Fibroblast of skin of left biceps (primary cell): ENCODE measurements at regions not wholly inside any gene's neighbourhood (a gene's known extent, or its start where the extent isn't known, plus 50 kb on each side); places are given as distances from the start of the nearest gene placed in this dataset.

Experiments
- DNase-seq, 2 experiments: peaks; one replicate each; pipeline ENCODE4 v3.0.0-alpha.2; 2013; ENCODE audit warnings: low read depth in 2 of 2

GRCh38 chr3:113051787-113052186 is 61.0 kb downstream of the GTPBP8 start:
- DNase-seq = no peak

DNA sequence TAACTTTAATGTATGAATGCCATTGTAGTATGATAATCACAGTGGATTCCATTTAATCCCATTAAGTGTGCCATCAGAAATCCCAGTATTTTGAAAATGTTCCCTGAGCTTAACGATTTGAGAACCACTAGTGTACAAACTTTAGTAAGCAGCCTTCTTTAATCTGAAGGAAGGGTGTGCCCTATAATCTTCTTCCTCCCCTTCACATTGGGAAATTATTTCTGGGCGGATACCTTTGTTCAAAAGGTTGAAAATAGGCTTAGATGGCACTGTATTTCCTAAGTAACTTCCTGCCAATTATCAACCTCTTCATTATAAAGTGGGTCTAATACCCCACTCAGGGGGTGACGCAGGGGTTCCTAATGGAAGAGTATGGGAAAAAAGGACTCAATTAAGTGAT is 62.4 kb downstream of the GTPBP8 start:
- DNase-seq = no peak

- DNase-seq = peak; percentile 53 to 56
These were observed 63.8 kb downstream of the GTPBP8 start for GRCh38 chr3:113054552-113054951.

DNA sequence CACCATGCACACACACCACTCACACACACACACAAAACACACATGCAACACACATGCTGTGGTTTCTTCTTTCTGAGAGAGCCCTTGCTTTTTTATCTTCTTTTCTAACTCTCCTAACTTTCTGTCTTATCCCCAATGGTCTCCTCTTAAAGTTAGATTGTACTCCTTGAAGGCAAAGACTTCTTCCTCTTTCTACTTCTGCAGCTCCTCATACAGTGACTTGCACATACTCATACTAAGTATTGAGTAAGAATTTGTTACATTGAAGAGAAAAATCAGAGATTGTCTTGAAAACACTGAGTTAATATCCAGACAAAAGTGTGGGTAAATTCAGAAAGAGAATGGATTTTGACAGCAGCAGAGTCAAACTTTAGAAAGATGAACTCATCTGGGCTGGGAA is 64.4 kb downstream of the GTPBP8 start:
- no peak for DNase-seq

DNA sequence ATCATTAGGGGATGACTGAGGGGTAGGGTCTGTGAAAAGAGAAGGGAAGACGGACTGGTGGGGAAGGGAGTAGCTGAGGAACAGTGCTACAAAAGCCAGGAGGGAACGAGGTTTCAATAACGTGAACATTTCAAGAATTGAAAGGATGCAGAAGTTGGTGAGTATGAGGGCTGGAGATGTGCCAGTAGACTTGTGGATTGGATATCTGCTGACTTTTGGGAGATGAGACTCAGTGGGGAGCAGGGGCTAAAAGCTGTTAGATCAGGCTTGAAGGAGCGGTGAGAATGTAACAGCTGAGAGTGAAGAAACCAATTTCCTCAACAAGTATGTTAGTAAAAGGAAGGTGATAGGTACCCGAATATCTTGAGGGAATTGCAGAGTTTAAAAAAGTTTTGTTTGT is 65.2 kb downstream of the GTPBP8 start:
- no peak for DNase-seq

DNA sequence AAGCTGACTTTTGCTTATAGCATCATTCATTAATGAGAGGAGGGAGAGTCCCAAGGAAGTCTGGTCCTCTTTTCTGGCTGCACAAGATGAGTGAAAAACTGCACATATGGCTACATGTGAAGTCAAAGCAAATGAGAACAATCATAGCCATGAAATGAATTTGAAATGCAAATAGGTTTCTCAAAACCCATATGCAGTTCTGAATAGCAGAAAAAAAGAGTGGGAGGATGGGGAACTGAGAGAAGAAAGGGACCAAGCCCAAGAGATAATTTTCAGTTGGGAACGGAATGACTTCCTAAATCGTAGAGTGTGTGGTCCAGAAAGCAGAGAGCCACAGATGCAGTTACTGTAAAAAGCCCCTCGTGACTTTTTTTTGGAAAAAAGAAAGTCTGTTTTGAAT is 66.3 kb downstream of the GTPBP8 start:
- no peak for DNase-seq

DNA sequence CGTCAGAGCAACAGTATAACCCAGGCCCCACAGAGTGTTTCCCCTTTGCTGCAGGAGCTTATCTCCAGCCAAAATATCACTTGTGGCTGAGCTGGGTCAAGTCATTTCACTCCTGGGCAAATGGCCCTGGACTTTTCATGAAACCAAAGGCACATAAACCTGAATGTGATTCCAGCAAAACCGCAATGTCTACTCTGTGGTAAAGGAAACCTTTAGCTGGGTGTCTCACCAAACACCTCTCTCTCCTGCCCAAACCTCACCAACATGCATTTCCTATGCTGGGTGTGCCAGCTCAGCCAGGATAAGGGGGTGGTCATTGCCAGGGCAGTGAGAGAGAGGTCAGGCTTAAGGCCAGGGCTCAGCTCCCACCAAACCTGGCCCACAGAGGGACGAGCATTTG is 67.4 kb downstream of the GTPBP8 start:
- no peak for DNase-seq

- DNase-seq = no peak
These were observed 71.9 kb downstream of the GTPBP8 start for GRCh38 chr3:113062705-113063104.

- no peak for DNase-seq
These were observed 72.5 kb downstream of the GTPBP8 start for GRCh38 chr3:113063126-113063894.

- DNase-seq = no peak
These were observed 73.4 kb downstream of the GTPBP8 start for GRCh38 chr3:113064183-113064582.

DNA sequence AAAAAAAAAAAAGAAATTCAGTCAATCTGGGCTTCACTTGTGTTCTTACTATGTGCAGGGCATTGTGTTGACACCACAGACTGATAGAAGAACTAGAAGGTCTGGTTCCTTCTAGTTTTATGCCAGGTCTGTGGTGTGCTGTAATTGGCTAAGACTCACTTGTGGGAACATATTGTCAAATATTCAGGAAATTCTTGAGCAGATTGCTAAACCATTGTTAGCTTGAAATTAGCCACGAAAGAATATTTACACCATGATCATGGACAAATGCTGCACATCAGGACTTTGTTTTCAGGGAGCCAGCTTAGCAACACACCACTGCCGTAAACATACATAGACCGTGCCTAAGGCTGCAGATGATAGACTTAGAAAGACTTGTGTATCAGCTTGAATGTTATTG is 74.6 kb downstream of the GTPBP8 start:
- DNase-seq = no peak

DNA sequence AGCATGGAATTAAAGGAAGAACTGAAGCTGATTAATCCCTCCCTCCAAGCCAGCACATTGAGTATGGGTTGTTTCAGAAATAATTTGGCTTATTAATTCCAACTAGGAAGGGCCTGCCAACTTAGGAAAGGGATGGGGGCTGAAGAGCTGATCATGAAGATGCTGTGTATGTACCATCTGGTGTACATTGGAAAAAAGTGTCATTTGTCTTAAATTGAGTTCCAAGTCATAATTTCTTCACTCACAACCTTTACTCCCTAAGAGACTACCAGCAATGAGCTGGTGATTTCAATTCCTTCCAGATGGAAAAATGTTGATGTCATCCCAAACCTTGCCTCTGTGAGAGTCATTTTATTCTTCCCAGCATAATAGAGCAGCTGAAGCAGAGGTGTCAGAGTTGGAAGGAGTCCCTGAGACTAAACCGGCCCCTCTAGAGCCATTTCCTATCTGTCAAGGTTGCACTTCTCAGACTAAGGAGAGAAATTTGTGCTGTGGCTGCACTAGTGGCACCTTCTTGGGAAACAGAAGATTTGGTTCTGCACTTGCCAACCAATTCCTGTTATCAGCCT is 79.4 kb downstream of the GTPBP8 start:
- peak; percentile 79 for DNase-seq

DNA sequence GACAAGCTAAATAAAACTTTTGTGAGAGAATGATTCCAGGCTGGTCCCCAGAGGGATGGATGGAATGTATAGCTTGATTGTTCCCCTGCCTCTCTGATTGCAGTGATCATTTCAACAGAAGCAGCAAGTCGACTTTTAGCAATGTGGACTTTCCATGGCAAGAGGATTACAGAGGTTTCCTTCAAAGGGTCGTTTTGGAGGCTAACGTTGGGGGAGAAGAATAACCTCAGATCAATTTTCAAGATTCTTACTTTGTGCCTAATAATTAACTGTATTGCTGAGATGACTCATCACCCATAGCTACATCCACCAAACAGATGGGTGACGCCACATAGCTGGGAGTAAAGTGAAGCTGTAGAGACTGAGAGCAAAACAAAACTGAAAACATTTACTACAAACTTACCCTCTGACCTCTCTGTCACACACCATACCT is 79.9 kb downstream of the GTPBP8 start:
- peak; percentile 65 to 69 for DNase-seq

DNA sequence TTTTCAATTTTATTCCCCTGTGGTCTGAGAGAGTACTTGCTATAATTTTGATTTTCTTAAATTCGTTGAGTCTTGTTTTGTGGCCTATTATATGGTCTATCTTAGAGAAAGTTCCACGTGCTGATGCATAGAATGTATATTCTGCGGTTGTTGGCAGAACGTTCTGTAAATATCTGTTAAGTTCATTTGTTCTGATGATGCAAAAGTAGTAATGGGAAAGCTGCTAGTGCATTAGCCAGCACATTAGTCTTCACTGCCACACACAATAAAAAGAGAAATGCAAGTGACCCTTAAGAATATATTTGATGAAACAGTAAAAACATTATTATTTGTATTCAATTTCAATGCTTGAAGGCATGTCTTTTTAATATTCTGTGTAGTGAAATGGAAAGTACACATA is 84.8 kb downstream of the GTPBP8 start:
- no peak for DNase-seq

- DNase-seq = no peak
These were observed 88.6 kb downstream of the GTPBP8 start for GRCh38 chr3:113079218-113079961.

GRCh38 chr3:113084777-113085176 is 94.0 kb downstream of the GTPBP8 start:
- peak; percentile 98 for DNase-seq

GRCh38 chr3:113086560-113087461 is 96.0 kb downstream of the GTPBP8 start:
- DNase-seq = peak in 1 of 2 experiments; percentile 60

GRCh38 chr3:113088616-113089015 is 97.8 kb downstream of the GTPBP8 start:
- no peak for DNase-seq

DNA sequence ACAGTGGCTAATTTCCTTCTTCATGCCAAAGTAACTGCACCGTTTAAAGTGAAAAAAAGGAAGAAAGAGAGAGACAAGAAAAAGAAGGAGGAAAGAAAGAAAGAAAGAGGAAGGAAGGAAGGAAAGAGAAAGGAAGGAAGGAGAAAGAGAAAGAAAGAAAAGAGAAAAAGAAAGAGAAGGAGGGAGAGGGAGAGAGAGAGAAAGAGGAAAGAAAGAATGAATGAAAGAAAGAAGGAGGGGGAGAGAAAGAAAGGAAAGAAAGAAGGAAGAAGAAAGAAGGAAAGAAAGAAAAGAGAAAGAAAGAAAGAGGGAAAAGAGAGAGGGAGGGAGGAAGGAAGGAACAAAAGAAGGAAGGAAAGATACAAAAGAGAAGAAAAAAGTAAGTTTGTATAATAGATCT is 100.6 kb downstream of the GTPBP8 start:
- no peak for DNase-seq

GRCh38 chr3:113092746-113093145 is 102.0 kb downstream of the GTPBP8 start:
- DNase-seq = no peak

DNA sequence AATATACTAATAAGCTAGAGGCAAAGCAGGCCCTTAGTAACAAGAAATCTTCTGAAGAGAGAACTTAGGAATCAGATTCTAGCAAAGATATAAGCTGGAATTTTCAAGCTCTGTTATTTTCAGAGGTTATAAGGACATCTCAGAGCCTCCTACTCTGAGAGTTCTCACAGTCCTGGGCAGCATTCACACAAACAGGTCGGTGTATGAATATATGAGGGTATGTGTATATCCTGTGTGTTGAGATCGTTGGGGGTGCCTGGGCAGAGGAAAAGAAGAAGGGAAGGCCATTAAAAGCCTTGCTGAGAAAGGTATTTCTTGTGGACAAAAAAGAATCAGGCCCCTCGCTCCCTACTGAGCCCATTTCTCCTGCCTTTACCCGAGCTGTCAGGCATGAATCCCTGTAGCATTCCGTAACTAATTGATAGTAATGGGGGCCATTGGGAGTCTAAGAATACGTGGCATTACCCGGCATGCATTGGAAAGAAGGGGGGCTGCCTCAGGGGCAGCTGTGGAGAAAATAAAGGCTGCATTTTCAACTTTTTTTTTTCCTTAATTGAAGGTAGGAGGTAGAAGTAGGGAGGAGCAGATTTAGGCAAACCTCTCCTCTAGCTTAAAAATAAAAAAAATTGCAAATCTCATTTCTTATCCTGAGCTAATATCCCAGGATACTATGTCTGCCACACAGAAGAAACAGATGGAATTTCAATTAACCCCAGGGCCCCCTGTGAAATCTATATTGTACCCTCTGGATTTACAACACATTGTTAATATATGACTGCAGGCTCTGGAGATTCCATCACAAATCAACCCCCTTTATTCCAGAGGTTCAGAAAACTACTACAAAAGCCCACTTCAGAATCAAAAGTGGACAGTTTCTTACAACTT is 103.8 kb downstream of the GTPBP8 start:
- DNase-seq = no peak
